K562 (cell line): ENCODE measurements at regions not wholly inside any gene's neighbourhood (a gene's known extent, or its start where the extent isn't known, plus 50 kb on each side); places are given as distances from the start of the nearest gene placed in this dataset.
"Not testable (repeated sequence)": the region's sequence is repeated elsewhere in the genome, so short reads cannot be mapped to it uniquely, and the experiment has no call there.

ENCODE experiments used
- ATAC-seq: fragments of 200-7000 bp; cut with Tn5 transposase; 3 replicates; pipeline ENCODE4 v1.9.1; 2020; ENCODE audit warnings: moderate library complexity
- BruUV-seq: library from RNA; stranded (reverse); fragments of 400-500 nt; replicated peaks from 2 replicates; lab custom pipeline; 2021; lab: Mats Ljungman, UMichigan
- CTCF ChIA-PET: fragments of 300-600 bp; formaldehyde crosslinking; extraction: SDS; loops from one replicate; lab custom pipeline; 2021; ENCODE audit warnings: low intra/inter-chr PET ratio; lab: Yijun Ruan, JAX
- POLR2A ChIA-PET: fragments of 300-600, 350-650 bp; sonication (Branson Sonifier 250); formaldehyde crosslinking; extraction: SDS; loops from one replicate; lab custom pipeline; 2021; ENCODE audit warnings: antibody characterized with exemption, inconsistent platforms; lab: Yijun Ruan, JAX
- DNase-seq, 4 experiments: peaks; one replicate each; pipeline versions ENCODE4 v3.0.0 to v3.0.0-alpha.2; 2011 to 2018; ENCODE audit warnings: low spot score in 3 of 4, mixed read lengths in 3 of 4; ENCODE audit errors: extremely low read depth in 1 of 4
- FAIRE-seq: peaks from 2 replicates; lab custom pipeline; 2011; peaks lifted over from hg19 to GRCh38; lab: Jason Lieb, UNC
- H2AFZ ChIP-seq: 2 replicates; pipeline ENCODE4 v1.6.0; 2011; ENCODE audit warnings: low read depth, low read length, control low read depth, inconsistent platforms
- H3K27ac ChIP-seq: fragments of 200-600 bp; 3 replicates; pipeline ENCODE4 v1.8.0; 2011; ENCODE audit warnings: low read depth, mild to moderate bottlenecking, control low read depth, inconsistent platforms, low read length, moderate library complexity, mixed read lengths; ENCODE audit errors: extremely low read depth
- H3K27me3 ChIP-seq, 2 experiments: fragments of 300-600 bp in 1 of 2; 2 replicates in 1 of 2; 3 replicates in 1 of 2; pipeline versions ENCODE4 v1.6.0 to v1.8.0; 2011; ENCODE audit warnings: inconsistent platforms in 2 of 2, low read length in 2 of 2, mild to moderate bottlenecking in 1 of 2, mixed read lengths in 1 of 2, moderate library complexity in 1 of 2; ENCODE audit not compliant: control insufficient read depth in 2 of 2, insufficient read depth in 2 of 2
- H3K36me3 ChIP-seq: fragments of 300-600 bp; 3 replicates; pipeline ENCODE4 v1.8.0; 2011; ENCODE audit warnings: mild to moderate bottlenecking, low read length, inconsistent platforms; ENCODE audit not compliant: control insufficient read depth, insufficient read depth
- H3K4me1 ChIP-seq, 2 experiments: fragments of 200-600 bp in 1 of 2; replicated peaks in 1 of 2; 2 replicates in 1 of 2; 3 replicates in 1 of 2; pipeline versions ENCODE4 v1.5.1 to v1.8.0; 2011; ENCODE audit warnings: inconsistent platforms in 2 of 2, low read length in 2 of 2, mild to moderate bottlenecking in 1 of 2, mixed read lengths in 1 of 2, moderate library complexity in 1 of 2; ENCODE audit not compliant: control insufficient read depth in 2 of 2, insufficient read depth in 2 of 2
- H3K4me2 ChIP-seq: 2 replicates; pipeline ENCODE4 v1.6.1; 2011; ENCODE audit warnings: low read length, control low read depth, inconsistent platforms, mixed read lengths; ENCODE audit not compliant: insufficient read depth
- H3K4me3 ChIP-seq: fragments of 200-600 bp; sonication (generic), shearing (Covaris generic); 2 replicates; pipeline ENCODE4 v1.5.1; 2016; ENCODE audit warnings: control low read depth, inconsistent platforms
- H3K79me2 ChIP-seq: fragments of 200-600 bp; 3 replicates; pipeline ENCODE4 v1.8.0; 2011; ENCODE audit warnings: low read length, inconsistent platforms; ENCODE audit not compliant: control insufficient read depth, insufficient read depth
- H3K9ac ChIP-seq, 2 experiments: 2 replicates each; pipeline versions ENCODE4 v1.6.0 to v1.6.1; 2011; ENCODE audit warnings: low read depth in 2 of 2, low read length in 2 of 2, control low read depth in 1 of 2, inconsistent platforms in 1 of 2, mild to moderate bottlenecking in 1 of 2, mixed read lengths in 1 of 2; ENCODE audit not compliant: insufficient read depth in 1 of 2
- H3K9me1 ChIP-seq: one replicate; pipeline ENCODE4 v1.6.0; 2011; ENCODE audit warnings: inconsistent platforms, mild to moderate bottlenecking, low read length, moderate library complexity; ENCODE audit not compliant: control insufficient read depth, insufficient read depth
- H3K9me3 ChIP-seq: replicated peaks from 2 replicates; pipeline ENCODE4 v1.5.1; 2011; ENCODE audit warnings: low read depth, low read length, inconsistent platforms; ENCODE audit not compliant: control insufficient read depth, insufficient read depth
- H4K20me1 ChIP-seq: replicated peaks from 2 replicates; pipeline ENCODE4 v1.6.1; 2011; ENCODE audit warnings: low read length, inconsistent platforms, mixed read lengths; ENCODE audit not compliant: control insufficient read depth, insufficient read depth
- WGBS: fragments of 100-300 bp; shearing (Covaris generic); methylation state at CpG from one replicate; pipeline ENCODE4 v1.1.6; 2016; ENCODE audit warnings: low coverage, mixed read lengths; ENCODE audit not compliant: insufficient coverage; ENCODE audit errors: missing lambda C conversion rate; 5-methylcytosine and 5-hydroxymethylcytosine counted together
- in situ Hi-C: fragments of 300-500 bp; cut with MboI; formaldehyde crosslinking; loops from 4 replicates; pipeline ENCODE4 v1.15.0; 2018; ENCODE audit warnings: inconsistent platforms, mixed read lengths
- intact Hi-C: fragments of 100-400 bp; cut with micrococcal nuclease; formaldehyde crosslinking; loops from 2 replicates; pipeline ENCODE4 v1.14.2; 2022
- TF ChIP-seq, protein P1 (sequence below), 2 experiments: fragments of 450-650 bp; formaldehyde crosslinking in 1 of 2; IDR thresholded peaks; 2 replicates each; pipeline versions ENCODE4 v1.4.0 to v1.6.1; 2014 to 2020; ENCODE audit warnings: mild to moderate bottlenecking in 2 of 2, borderline replicate concordance in 1 of 2, low read depth in 1 of 2

DNA sequence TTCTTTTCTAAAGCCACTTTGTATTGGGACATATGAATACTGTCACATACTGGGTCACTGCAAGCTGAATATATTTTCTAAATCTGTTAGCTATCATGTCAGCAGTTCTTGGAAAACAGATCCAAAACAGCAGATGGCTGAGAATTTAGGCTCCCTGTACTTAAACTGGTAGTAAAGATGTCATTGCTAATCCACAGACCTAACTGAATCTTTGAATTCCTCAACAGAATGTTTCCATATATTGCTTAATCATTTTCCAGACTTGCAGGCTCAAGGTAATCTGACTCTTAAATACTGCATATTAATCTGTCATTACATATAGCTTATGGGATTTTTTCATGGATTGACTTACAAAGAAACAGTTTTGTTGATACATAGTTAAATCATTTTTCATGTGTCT, 639.0 kb upstream of the KLHL1 start (continued):
- TF ChIP-seq, protein P1, sequence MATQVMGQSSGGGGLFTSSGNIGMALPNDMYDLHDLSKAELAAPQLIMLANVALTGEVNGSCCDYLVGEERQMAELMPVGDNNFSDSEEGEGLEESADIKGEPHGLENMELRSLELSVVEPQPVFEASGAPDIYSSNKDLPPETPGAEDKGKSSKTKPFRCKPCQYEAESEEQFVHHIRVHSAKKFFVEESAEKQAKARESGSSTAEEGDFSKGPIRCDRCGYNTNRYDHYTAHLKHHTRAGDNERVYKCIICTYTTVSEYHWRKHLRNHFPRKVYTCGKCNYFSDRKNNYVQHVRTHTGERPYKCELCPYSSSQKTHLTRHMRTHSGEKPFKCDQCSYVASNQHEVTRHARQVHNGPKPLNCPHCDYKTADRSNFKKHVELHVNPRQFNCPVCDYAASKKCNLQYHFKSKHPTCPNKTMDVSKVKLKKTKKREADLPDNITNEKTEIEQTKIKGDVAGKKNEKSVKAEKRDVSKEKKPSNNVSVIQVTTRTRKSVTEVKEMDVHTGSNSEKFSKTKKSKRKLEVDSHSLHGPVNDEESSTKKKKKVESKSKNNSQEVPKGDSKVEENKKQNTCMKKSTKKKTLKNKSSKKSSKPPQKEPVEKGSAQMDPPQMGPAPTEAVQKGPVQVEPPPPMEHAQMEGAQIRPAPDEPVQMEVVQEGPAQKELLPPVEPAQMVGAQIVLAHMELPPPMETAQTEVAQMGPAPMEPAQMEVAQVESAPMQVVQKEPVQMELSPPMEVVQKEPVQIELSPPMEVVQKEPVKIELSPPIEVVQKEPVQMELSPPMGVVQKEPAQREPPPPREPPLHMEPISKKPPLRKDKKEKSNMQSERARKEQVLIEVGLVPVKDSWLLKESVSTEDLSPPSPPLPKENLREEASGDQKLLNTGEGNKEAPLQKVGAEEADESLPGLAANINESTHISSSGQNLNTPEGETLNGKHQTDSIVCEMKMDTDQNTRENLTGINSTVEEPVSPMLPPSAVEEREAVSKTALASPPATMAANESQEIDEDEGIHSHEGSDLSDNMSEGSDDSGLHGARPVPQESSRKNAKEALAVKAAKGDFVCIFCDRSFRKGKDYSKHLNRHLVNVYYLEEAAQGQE (IDR thresholded peaks at IDR 0.05; ENCODE audit: borderline replicate concordance), result no peak
- TF ChIP-seq, protein P1 (CRISPR knock-in tag; IDR thresholded peaks at IDR 0.05; ENCODE audit: low read depth), result no peak

DNA sequence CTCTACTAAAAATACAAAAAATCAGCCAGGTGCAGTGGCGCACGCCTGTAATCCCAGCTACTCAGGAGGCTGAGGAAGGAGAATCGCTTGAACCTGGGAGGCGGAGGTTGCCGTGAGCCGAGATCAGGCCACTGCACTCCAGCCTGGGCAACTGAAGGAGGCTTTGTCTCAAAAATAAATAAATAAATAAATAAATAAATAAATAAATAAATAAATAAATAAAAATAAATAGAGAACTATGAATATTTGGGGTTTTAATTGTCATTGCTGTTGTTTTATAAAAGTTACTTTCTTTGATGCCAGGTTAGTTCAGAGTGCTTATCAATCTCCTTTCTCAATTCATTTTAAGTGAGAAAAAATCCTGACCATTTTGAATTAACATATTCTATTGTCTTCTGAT, 638.2 kb upstream of the KLHL1 start:
- in situ Hi-C loops, result not testable (repeated sequence)

More for the DNA sequence above, 638.2 kb upstream of the KLHL1 start:
- H2AFZ ChIP-seq, H3K36me3 ChIP-seq, H3K9me3 ChIP-seq, H3K4me3 ChIP-seq, H4K20me1 ChIP-seq, H3K9me1 ChIP-seq, H3K9ac ChIP-seq, DNase-seq, H3K4me2 ChIP-seq, intact Hi-C loops, CTCF ChIA-PET, POLR2A ChIA-PET, H3K4me1 ChIP-seq, FAIRE-seq, H3K79me2 ChIP-seq, H3K27me3 ChIP-seq, H3K27ac ChIP-seq, ATAC-seq, BruUV-seq: not testable (repeated sequence)
- WGBS, result 14% methylated on average over 4 of the region's 6 CpGs
